Inferior parietal cortex (tissue), 1 donor: ENCODE measurements at regions not wholly inside any gene's neighbourhood (a gene's known extent, or its start where the extent isn't known, plus 50 kb on each side); places are given as distances from the start of the nearest gene placed in this dataset.

Source experiments
- DNase-seq: peaks from one replicate; pipeline ENCODE4 v3.0.0-alpha.2; 2016; ENCODE audit errors: extremely low spot score

DNA sequence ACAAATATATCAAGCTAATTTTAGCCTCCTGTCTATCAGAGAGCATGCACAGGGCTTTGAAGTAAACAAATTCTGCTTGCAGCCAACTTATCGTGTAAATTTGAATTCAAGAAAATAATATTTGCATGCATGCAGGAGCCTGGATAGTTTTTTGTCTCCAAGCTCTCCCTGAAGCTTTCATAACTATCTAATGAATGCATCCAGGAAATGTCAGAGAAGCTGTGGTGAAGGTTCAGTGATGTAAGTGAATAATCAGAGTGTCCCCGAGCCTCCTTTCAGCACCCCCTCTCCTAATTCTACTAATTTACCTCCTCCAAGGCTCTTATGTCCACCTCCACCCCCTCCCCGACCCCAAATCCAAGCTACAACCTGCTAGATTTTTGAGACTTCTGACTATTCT, 172.0 kb upstream of the ZNF32 start:
- DNase-seq: no peak

GRCh38 chr10:43819464-43820230, 171.0 kb upstream of the ZNF32 start:
- no peak for DNase-seq

- DNase-seq: no peak
Observed at GRCh38 chr10:43818687-43819086, 170.0 kb upstream of the ZNF32 start.

DNA sequence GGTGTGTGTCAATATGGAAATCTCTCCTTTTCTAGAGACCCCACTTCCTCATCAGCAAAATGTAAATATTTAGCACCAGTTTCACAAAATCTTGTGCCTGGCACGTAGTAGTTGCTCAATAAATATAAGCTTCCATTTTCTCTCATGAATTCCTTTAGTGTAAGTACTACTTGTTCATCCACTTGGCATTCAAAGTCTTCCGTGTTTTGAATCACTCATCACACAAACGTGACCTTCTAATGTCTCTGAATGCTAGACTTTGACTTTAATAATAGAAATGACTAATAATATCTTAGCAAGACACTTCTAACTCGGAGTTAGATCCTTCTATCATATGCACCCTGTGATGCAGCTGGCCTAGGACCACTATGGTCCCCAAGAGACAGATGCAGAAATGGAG, 168.7 kb upstream of the ZNF32 start:
- no peak for DNase-seq

- no peak for DNase-seq
Observed at GRCh38 chr10:43816351-43817321, 168.0 kb upstream of the ZNF32 start.

DNA sequence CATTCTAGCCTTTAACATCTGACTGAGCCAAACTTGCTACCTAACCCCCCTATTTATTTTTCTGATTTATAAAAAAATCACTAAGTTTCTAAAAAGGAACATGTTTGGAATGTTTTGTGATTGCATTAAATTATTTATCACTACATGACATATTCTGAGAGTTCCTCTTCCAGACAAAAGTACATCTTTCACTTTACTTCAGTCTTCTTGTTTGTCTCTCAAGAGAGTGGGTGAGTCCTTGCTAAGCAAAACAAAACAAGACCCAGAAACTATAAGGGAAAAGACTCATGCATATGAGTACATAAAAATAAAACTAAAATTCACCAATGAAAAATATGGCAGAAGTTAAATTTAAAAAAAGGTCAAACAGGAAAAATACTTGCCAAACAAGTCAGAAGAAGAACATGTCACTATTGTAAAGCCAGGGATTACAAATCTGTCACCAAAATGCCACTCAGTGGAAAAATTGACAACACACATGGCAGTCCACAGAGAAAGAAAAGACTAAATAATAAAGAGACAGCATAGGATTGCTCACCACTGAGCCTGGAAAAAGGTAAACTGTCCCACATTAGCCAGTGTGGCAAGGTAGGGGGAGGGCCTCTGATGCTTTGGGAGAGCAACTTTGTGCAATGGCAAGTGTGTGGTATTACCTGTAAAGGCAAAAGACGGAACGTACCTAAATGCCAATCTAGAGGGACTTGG, 166.7 kb upstream of the ZNF32 start:
- no peak for DNase-seq

GRCh38 chr10:43814663-43815062, 166.0 kb upstream of the ZNF32 start:
- DNase-seq: no peak

GRCh38 chr10:43811871-43812270, 163.2 kb upstream of the ZNF32 start:
- DNase-seq: no peak

GRCh38 chr10:43809211-43809930, 160.7 kb upstream of the ZNF32 start:
- no peak for DNase-seq

DNA sequence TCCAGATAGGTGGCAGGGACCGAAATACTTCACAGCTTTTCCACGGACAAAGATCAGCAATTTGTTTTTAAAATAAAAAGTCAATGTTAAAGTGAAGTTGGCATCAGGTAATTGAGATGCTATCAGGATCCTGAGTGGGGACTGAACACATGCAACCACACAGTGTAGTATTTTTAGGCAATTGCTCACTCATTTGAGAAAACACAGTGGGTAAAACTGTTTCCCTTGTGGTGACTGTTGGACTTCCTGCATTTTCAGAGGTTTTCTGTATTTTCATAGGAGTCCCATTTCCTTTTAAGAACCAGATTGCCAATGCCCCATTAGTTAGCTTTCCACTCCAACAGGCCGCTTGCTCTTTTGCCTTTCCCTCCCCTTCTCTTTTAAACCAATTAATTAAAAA, 159.5 kb upstream of the ZNF32 start:
- DNase-seq: no peak

- no peak for DNase-seq
Observed at GRCh38 chr10:43806831-43807640, 158.4 kb upstream of the ZNF32 start.

GRCh38 chr10:43803791-43804190, 155.1 kb upstream of the ZNF32 start:
- DNase-seq: no peak

DNA sequence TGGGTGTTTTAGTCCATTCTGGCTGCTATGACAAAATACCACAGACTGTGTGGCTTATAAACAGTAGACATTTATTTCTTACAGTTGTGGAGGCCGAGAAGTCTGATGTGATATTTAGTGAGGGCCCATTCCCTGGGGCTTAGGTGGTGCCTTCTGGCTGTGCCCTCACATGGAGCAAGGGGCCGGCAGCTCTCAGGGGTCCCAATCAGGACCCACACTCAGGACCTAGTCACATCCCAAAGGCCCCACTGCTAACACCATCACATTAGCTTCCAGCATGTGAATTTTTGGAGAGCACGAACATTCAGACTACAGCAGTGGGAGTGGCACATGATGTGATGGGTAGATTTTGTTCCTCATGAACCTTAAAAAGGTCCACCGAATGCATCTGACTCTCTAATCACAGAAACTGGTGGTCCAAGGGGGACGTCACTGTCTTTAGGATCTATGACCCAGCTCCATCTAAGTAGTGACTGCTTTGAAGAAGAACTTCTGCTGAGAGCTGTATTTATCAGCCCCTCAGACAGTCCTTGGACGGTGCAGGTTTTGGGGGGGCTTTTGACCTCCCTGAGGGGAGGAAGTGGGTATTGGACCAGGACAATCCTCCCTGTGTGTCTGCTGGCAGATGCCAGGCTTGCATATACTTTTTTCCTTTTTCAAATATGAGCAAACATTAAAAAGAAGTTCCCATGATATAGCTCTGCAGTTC, 154.5 kb upstream of the ZNF32 start:
- DNase-seq: no peak

- no peak for DNase-seq
Observed at GRCh38 chr10:43801626-43802025, 152.9 kb upstream of the ZNF32 start.

GRCh38 chr10:43801140-43801539, 152.5 kb upstream of the ZNF32 start:
- no peak for DNase-seq

DNA sequence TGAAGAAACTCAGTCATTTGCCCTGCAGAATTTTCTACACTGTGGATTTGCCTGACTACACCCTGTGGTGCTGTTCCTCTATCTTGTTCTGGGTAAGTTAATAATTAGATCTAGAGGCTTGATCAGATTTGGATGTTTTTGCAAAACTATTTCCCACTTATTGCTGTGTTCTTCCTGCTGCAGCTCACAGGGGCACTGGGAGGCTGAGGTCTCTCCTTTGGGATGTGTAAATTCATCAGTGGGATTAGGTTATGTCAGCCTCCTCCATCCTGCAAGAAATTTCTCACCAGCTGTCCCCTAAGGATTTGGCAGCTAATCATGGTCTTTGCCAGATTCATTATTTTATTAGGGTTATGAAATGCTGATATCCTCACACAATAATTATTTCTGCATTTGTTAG, 148.1 kb upstream of the ZNF32 start:
- DNase-seq: no peak

- no peak for DNase-seq
Observed at GRCh38 chr10:43795639-43796038, 147.0 kb upstream of the ZNF32 start.

GRCh38 chr10:43795093-43795492, 146.4 kb upstream of the ZNF32 start:
- DNase-seq: no peak

- no peak for DNase-seq
Observed at GRCh38 chr10:43794181-43794815, 145.6 kb upstream of the ZNF32 start.

GRCh38 chr10:43793704-43794103, 145.0 kb upstream of the ZNF32 start:
- no peak for DNase-seq
